HG02571 (cell line): ENCODE measurements at regions not wholly inside any gene's neighbourhood (a gene's known extent, or its start where the extent isn't known, plus 50 kb on each side); places are given as distances from the start of the nearest gene placed in this dataset.

Experiments used
- ATAC-seq: cut with Tn5 transposase; IDR thresholded peaks from one replicate; pipeline ENCODE4 v1.9.1; 2021; ENCODE audit warnings: mild to moderate bottlenecking, moderate library complexity; ENCODE audit not compliant: unreplicated experiment

DNA sequence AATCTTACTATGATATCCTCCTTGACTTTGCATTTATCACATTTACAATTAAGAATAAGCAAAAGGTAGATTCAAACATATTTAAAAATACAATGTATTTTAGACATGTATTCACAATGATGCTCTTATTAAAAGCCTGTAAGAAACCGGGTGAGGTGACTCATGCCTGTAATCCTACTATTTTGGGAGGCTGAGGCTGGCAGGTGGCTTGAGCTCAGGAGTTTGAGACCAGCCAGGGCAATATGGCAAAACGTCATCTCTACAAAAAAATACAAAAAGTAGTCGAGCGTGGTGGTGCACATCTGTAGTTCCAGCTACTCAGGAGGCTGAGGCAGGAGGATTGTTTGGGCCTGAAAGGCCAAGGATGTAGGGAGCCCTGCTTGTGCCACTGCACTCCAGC lies 618.4 kb downstream of the CDH18 start:
- ATAC-seq, result no peak

- ATAC-seq, result no peak
Observed at GRCh38 chr5:19370655-19371386, 617.2 kb downstream of the CDH18 start.

GRCh38 chr5:19388391-19388790 lies 599.6 kb downstream of the CDH18 start:
- ATAC-seq, result no peak

DNA sequence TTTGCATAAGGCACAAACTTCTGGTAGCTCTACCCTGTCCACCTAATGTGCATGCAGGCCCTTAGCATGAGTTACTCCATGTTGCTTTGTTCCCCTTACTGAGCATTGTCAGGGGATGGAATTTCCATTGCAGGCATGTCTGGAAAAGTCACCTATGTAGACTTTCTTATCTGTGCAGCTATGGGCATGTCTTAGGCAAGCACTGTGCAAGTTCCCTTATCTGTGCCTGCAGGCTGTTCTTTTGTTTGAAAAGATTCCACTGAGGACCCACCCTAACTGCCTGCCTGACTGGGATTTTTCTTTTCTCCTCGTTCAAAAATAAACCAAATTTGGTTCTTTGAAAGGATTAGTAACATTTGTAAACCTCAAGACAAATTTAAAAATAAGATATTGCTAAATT lies 587.0 kb downstream of the CDH18 start:
- no peak for ATAC-seq

GRCh38 chr5:19406576-19407365 lies 581.2 kb downstream of the CDH18 start:
- no peak for ATAC-seq

GRCh38 chr5:19408149-19408548 lies 579.9 kb downstream of the CDH18 start:
- no peak for ATAC-seq

GRCh38 chr5:19411936-19412335 lies 576.1 kb downstream of the CDH18 start:
- no peak for ATAC-seq
